ENCODE measurements at regions not wholly inside any gene's neighbourhood (a gene's known extent, or its start where the extent isn't known, plus 50 kb on each side); places are given as distances from the start of the nearest gene placed in this dataset.

- TF ChIP-seq POLR2A (IDR thresholded peaks at IDR 0.05): no peak
- TF ChIP-seq EP300 (IDR thresholded peaks at IDR 0.05): no peak
- TF ChIP-seq CTCF (IDR thresholded peaks at IDR 0.05): no peak
- TF ChIP-seq POLR2AphosphoS5 (IDR thresholded peaks at IDR 0.05): no peak
- WGBS, 2 donors: 76 to 85% methylated on average over 2 of the region's 2 CpGs
- Histone ChIP-seq H3K27me3 (no peaks in the 10 kb centered on the region), H3K27ac (no peak overlapping the region), H3K9me3 (no peaks in the 10 kb centered on the region), H3K36me3 (no peaks in the 10 kb centered on the region), H3K4me3 (no peak overlapping the region), H3K4me1 (no peaks in the 10 kb centered on the region)
- no peak for ATAC-seq (ENCODE audit: low FRiP score in 2 of 2)
- no peak for DNase-seq
Observed at GRCh38 chr6:19159561-19159960, 677.6 kb upstream of the ID4 start.

GRCh38 chr6:19160081-19160730, 677.0 kb upstream of the ID4 start:
- TF ChIP-seq POLR2AphosphoS5 (IDR thresholded peaks at IDR 0.05) (no peak), CTCF (IDR thresholded peaks at IDR 0.05) (no peak), EP300 (IDR thresholded peaks at IDR 0.05) (no peak), POLR2A (IDR thresholded peaks at IDR 0.05) (no peak)
- no peaks in the 10 kb centered on the region for H3K4me1 ChIP-seq
- H3K27me3 ChIP-seq: no peaks in the 10 kb centered on the region
- no peaks in the 10 kb centered on the region for H3K36me3 ChIP-seq
- H3K27ac ChIP-seq: no peak overlapping the region
- 34 to 36% methylated on average over 2 of the region's 2 CpGs for WGBS, 2 donors
- no peaks in the 10 kb centered on the region for H3K9me3 ChIP-seq
- no peak overlapping the region for H3K4me3 ChIP-seq
- ATAC-seq (ENCODE audit: low FRiP score in 2 of 2) (no peak), DNase-seq (no peak)

- Histone ChIP-seq H3K4me3 (no peak overlapping the region), H3K27ac (no peak overlapping the region), H3K9me3 (no peaks in the 10 kb centered on the region), H3K27me3 (no peaks in the 10 kb centered on the region), H3K4me1 (no peaks in the 10 kb centered on the region), H3K36me3 (no peaks in the 10 kb centered on the region)
- no peak for TF ChIP-seq EP300 (IDR thresholded peaks at IDR 0.05)
- TF ChIP-seq POLR2AphosphoS5 (IDR thresholded peaks at IDR 0.05): no peak
- no peak for TF ChIP-seq CTCF (IDR thresholded peaks at IDR 0.05)
- no peak for TF ChIP-seq POLR2A (IDR thresholded peaks at IDR 0.05)
- WGBS, 2 donors: 21 to 27% methylated on average over 2 of the region's 2 CpGs
- DNase-seq (no peak), ATAC-seq (ENCODE audit: low FRiP score in 2 of 2) (no peak)
Observed at GRCh38 chr6:19167251-19167650, 669.9 kb upstream of the ID4 start.

GRCh38 chr6:19169366-19169765, 667.8 kb upstream of the ID4 start:
- Histone ChIP-seq H3K4me1 (no peaks in the 10 kb centered on the region), H3K4me3 (no peak overlapping the region), H3K27ac (no peak overlapping the region), H3K27me3 (no peaks in the 10 kb centered on the region), H3K9me3 (no peaks in the 10 kb centered on the region), H3K36me3 (no peaks in the 10 kb centered on the region)
- no peak for TF ChIP-seq POLR2AphosphoS5 (IDR thresholded peaks at IDR 0.05)
- no peak for TF ChIP-seq EP300 (IDR thresholded peaks at IDR 0.05)
- TF ChIP-seq POLR2A (IDR thresholded peaks at IDR 0.05): no peak
- no peak for TF ChIP-seq CTCF (IDR thresholded peaks at IDR 0.05)
- DNase-seq (no peak), ATAC-seq (ENCODE audit: low FRiP score in 2 of 2) (no peak)
- WGBS, 2 donors: 67 to 72% methylated on average over 5 of the region's 5 CpGs

- TF ChIP-seq POLR2AphosphoS5 (IDR thresholded peaks at IDR 0.05): no peak
- TF ChIP-seq CTCF (IDR thresholded peaks at IDR 0.05): no peak
- no peak for TF ChIP-seq POLR2A (IDR thresholded peaks at IDR 0.05)
- no peak for TF ChIP-seq EP300 (IDR thresholded peaks at IDR 0.05)
- no peaks in the 10 kb centered on the region for H3K4me1 ChIP-seq
- DNase-seq (no peak), ATAC-seq (ENCODE audit: low FRiP score in 2 of 2) (no peak)
- no peak overlapping the region for H3K27ac ChIP-seq
- peaks cover 0 to 7% (median 4%) of the 10 kb centered on the region in 4 donors for H3K9me3 ChIP-seq
- H3K4me3 ChIP-seq: no peak overlapping the region
- H3K27me3 ChIP-seq: no peaks in the 10 kb centered on the region
- H3K36me3 ChIP-seq: no peaks in the 10 kb centered on the region
- WGBS, 2 donors: 76 to 79% methylated on average over 3 of the region's 3 CpGs
Observed at GRCh38 chr6:19175023-19175422, 662.1 kb upstream of the ID4 start.

All from upper lobe of left lung (tissue), 6 donors.